Peyer's patch (tissue), 4 donors: ENCODE measurements at regions not wholly inside any gene's neighbourhood (a gene's known extent, or its start where the extent isn't known, plus 50 kb on each side); places are given as distances from the start of the nearest gene placed in this dataset.

Experiments
- POLR2A ChIP-seq, 2 donors: fragments of 450-650 bp; IDR thresholded peaks; one replicate each; pipeline ENCODE4 v1.5.1; 2017; ENCODE audit warnings: antibody characterized with exemption in 2 of 2, mild to moderate bottlenecking in 2 of 2, moderate library complexity in 2 of 2
- TF ChIP-seq, protein P1 (sequence below), 6 experiments: fragments of 450-650 bp in 4 of 6; fragments of 200-600 bp in 2 of 6; sonication (generic) in 1 of 6; IDR thresholded peaks; one replicate each; pipeline ENCODE4 v1.5.1; 2017 to 2019; ENCODE audit warnings: antibody characterized with exemption in 6 of 6, mild to moderate bottlenecking in 3 of 6, moderate library complexity in 1 of 6

GRCh38 chr11:134841411-134841810, 429.4 kb upstream of the B3GAT1 start:
- TF ChIP-seq, protein P1, sequence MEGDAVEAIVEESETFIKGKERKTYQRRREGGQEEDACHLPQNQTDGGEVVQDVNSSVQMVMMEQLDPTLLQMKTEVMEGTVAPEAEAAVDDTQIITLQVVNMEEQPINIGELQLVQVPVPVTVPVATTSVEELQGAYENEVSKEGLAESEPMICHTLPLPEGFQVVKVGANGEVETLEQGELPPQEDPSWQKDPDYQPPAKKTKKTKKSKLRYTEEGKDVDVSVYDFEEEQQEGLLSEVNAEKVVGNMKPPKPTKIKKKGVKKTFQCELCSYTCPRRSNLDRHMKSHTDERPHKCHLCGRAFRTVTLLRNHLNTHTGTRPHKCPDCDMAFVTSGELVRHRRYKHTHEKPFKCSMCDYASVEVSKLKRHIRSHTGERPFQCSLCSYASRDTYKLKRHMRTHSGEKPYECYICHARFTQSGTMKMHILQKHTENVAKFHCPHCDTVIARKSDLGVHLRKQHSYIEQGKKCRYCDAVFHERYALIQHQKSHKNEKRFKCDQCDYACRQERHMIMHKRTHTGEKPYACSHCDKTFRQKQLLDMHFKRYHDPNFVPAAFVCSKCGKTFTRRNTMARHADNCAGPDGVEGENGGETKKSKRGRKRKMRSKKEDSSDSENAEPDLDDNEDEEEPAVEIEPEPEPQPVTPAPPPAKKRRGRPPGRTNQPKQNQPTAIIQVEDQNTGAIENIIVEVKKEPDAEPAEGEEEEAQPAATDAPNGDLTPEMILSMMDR (IDR thresholded peaks at IDR 0.05): no peak
- no peak for TF ChIP-seq POLR2A (IDR thresholded peaks at IDR 0.05)
